GM12878 (cell line): ENCODE measurements at regions not wholly inside any gene's neighbourhood (a gene's known extent, or its start where the extent isn't known, plus 50 kb on each side); places are given as distances from the start of the nearest gene placed in this dataset.

Experiments used
- ATAC-seq: fragments of 200-7000 bp; cut with Tn5 transposase; 3 replicates; pipeline ENCODE4 v1.9.1; 2020; ENCODE audit warnings: mild to moderate bottlenecking, moderate library complexity
- BruUV-seq: library from RNA; stranded (reverse); fragments of 400-500 nt; replicated peaks from 2 replicates; lab custom pipeline; 2021; lab: Mats Ljungman, UMichigan
- CTCF ChIA-PET: fragments of 300-600 bp; sonication (Branson Sonifier 250); formaldehyde crosslinking; extraction: SDS; loops from one replicate; lab custom pipeline; 2021; ENCODE audit warnings: inconsistent platforms; lab: Yijun Ruan, JAX
- POLR2A ChIA-PET: fragments of 350-600 bp; formaldehyde crosslinking; extraction: SDS; loops from one replicate; lab custom pipeline; 2021; ENCODE audit warnings: inconsistent platforms; lab: Charles Lee
- RAD21 ChIA-PET: fragments of 300-600 bp; sonication (Branson Sonifier 250); formaldehyde crosslinking; loops from one replicate; lab custom pipeline; 2023; ENCODE audit warnings: antibody characterized with exemption; ENCODE audit not compliant: unreplicated experiment; lab: Charles Lee
- SMC1A ChIA-PET: fragments of 300-600 bp; sonication (Branson Sonifier 250); formaldehyde crosslinking; loops from one replicate; lab custom pipeline; 2023; ENCODE audit not compliant: unreplicated experiment, uncharacterized antibody; lab: Charles Lee
- DNase-seq: peaks from one replicate; pipeline ENCODE4 v3.0.0-alpha.2; 2011; ENCODE audit warnings: low read depth, low spot score
- FAIRE-seq: peaks from 3 replicates; lab custom pipeline; 2011; peaks lifted over from hg19 to GRCh38; lab: Jason Lieb, UNC
- H2AFZ ChIP-seq: 2 replicates; pipeline ENCODE4 v1.6.0; 2011; ENCODE audit warnings: low read depth, low read length, control low read depth; ENCODE audit not compliant: control insufficient read depth
- H3K27ac ChIP-seq: 2 replicates; pipeline ENCODE4 v1.5.1; 2011; ENCODE audit warnings: control low read depth; ENCODE audit not compliant: control insufficient read depth, insufficient read depth
- H3K27me3 ChIP-seq, 2 experiments: replicated peaks in 1 of 2; 2 replicates each; pipeline versions ENCODE4 v1.6.0 to v1.6.1; 2011; ENCODE audit warnings: low read length in 1 of 2; ENCODE audit not compliant: control insufficient read depth in 2 of 2, insufficient read depth in 2 of 2
- H3K36me3 ChIP-seq, 2 experiments: 2 replicates each; pipeline ENCODE4 v1.5.1; 2011; ENCODE audit warnings: low read length in 1 of 2; ENCODE audit not compliant: control insufficient read depth in 2 of 2, insufficient read depth in 2 of 2
- H3K4me1 ChIP-seq: 2 replicates; pipeline ENCODE4 v1.6.1; 2011; ENCODE audit warnings: mild to moderate bottlenecking, low read length, moderate library complexity, mixed read lengths; ENCODE audit not compliant: control insufficient read depth, insufficient read depth
- H3K4me2 ChIP-seq: 2 replicates; pipeline ENCODE4 v1.6.0; 2011; ENCODE audit warnings: control low read depth; ENCODE audit not compliant: control insufficient read depth, insufficient read depth
- H3K4me3 ChIP-seq: fragments of 200-600 bp; sonication (generic); 2 replicates; pipeline ENCODE4 v1.5.1; 2016
- H3K79me2 ChIP-seq: 2 replicates; pipeline ENCODE4 v1.6.0; 2011; ENCODE audit warnings: low read length; ENCODE audit not compliant: control insufficient read depth, insufficient read depth
- H3K9ac ChIP-seq: 2 replicates; pipeline ENCODE4 v1.8.0; 2011; ENCODE audit warnings: low read length, control low read depth, mixed read lengths; ENCODE audit not compliant: control insufficient read depth, insufficient read depth
- H3K9me3 ChIP-seq: replicated peaks from 3 replicates; pipeline ENCODE4 v1.5.1; 2011; ENCODE audit warnings: mild to moderate bottlenecking, low read length; ENCODE audit not compliant: control insufficient read depth, insufficient read depth
- H4K20me1 ChIP-seq: 2 replicates; pipeline ENCODE4 v1.6.0; 2011; ENCODE audit not compliant: control insufficient read depth, insufficient read depth
- BACH1 ChIP-seq: fragments of 450-650 bp; IDR thresholded peaks from 2 replicates; pipeline ENCODE4 v1.6.1; 2017; ENCODE audit warnings: mild to moderate bottlenecking, borderline replicate concordance
- BCL11A ChIP-seq: IDR thresholded peaks from 2 replicates; pipeline ENCODE4 v1.6.1; 2011; ENCODE audit warnings: low read depth, low read length
- CEBPB ChIP-seq, 2 experiments: fragments of 150-350 bp in 1 of 2; IDR thresholded peaks; 2 replicates each; pipeline ENCODE4 v1.6.1; 2012 to 2014; ENCODE audit warnings: low read depth in 2 of 2, low read length in 2 of 2, borderline replicate concordance in 1 of 2, inconsistent platforms in 1 of 2
- FOXK2 ChIP-seq: fragments of 450-650 bp; IDR thresholded peaks from 2 replicates; pipeline ENCODE4 v1.6.1; 2017; ENCODE audit warnings: mild to moderate bottlenecking, moderate library complexity
- RAD51 ChIP-seq: fragments of 450-650 bp; IDR thresholded peaks from 2 replicates; pipeline ENCODE4 v1.6.1; 2016; ENCODE audit warnings: moderate library complexity, mild to moderate bottlenecking, inconsistent platforms
- SMC3 ChIP-seq: IDR thresholded peaks from 2 replicates; pipeline ENCODE4 v1.6.1; 2011; ENCODE audit warnings: low read length, improper control_type of control experiment, borderline replicate concordance
- SREBF1 ChIP-seq: IDR thresholded peaks from 2 replicates; pipeline ENCODE4 v1.6.1; 2012; ENCODE audit warnings: mild to moderate bottlenecking, low read length
- TAF1 ChIP-seq: IDR thresholded peaks from 2 replicates; pipeline ENCODE4 v1.6.1; 2011; ENCODE audit warnings: mild to moderate bottlenecking, low read depth, low read length, borderline replicate concordance
- TCF3 ChIP-seq: IDR thresholded peaks from 2 replicates; pipeline ENCODE4 v1.6.1; 2012; ENCODE audit warnings: low read depth, mild to moderate bottlenecking, low read length, borderline replicate concordance; ENCODE audit not compliant: insufficient read depth
- ZNF622 ChIP-seq: fragments of 450-650 bp; IDR thresholded peaks from 2 replicates; pipeline ENCODE4 v1.6.1; 2017; ENCODE audit warnings: mild to moderate bottlenecking, inconsistent platforms
- in situ Hi-C: fragments of 300-500 bp; cut with MboI; formaldehyde crosslinking; loops from 9 replicates; pipeline ENCODE4 v1.14.3; 2018; ENCODE audit warnings: mixed read lengths
- intact Hi-C: fragments of 100-400 bp; cut with micrococcal nuclease; formaldehyde crosslinking; loops from one replicate; pipeline ENCODE4 v1.14.2; 2022; ENCODE audit not compliant: unreplicated experiment
- TF ChIP-seq, protein P1 (sequence below): fragments of 450-650 bp; IDR thresholded peaks from 2 replicates; pipeline ENCODE4 v1.6.1; 2017; ENCODE audit warnings: mild to moderate bottlenecking
- TF ChIP-seq, protein P2 (sequence below): IDR thresholded peaks from 2 replicates; pipeline ENCODE4 v1.6.1; 2012; ENCODE audit warnings: low read depth, low read length, improper control_type of control experiment

DNA sequence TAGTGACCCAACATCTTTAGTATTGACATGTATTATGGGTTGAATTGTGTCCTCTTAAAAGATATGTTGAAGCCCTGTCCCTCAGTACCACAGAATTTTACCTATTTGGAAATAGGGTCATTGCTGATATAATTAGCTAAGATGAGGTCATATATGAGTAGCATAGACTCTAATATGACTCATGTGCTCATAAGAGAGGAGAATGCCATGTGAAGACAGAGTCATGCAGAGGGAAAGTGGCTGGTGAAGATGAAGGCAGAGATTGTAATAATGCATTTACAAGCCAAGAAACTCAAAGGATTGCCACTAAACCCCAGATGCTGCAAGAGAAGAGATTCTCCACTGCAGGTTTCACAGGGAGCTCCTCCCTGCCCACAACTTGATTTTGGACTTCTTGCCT is 496.4 kb downstream of the KIF20B start:
- peak; percentile 34; the same call in 1 of the 3 replicates for ATAC-seq
- intact Hi-C loops, result no loop called here
- FAIRE-seq, result no peak

More for the DNA sequence above, 496.4 kb downstream of the KIF20B start:
- BruUV-seq, result no TSS peak
- H3K36me3 ChIP-seq, result no peaks in the 10 kb centered on the region
- ChIA-PET SMC1A (interaction anchor here (0.9 to 1.5 kb wide), 2 partner anchors 8 to 21 kb away, joined by 3 read pairs; no protein-coding TSS in a partner anchor), CTCF (interaction anchor here (0.8 to 1.2 kb wide), 3 partner anchors 11 to 91 kb away, joined by 3 to 4 read pairs (median 3); no protein-coding TSS in a partner anchor), POLR2A (no interaction called here), RAD21 (no interaction called here)
- no peaks in the 10 kb centered on the region for H3K27me3 ChIP-seq
- no peak for DNase-seq
- H3K4me1 ChIP-seq, result no peaks in the 10 kb centered on the region
- H3K4me3 ChIP-seq, result no peak overlapping the region
- H4K20me1 ChIP-seq, result no peaks in the 10 kb centered on the region
- no peak overlapping the region for H3K9ac ChIP-seq
- no peak for TF ChIP-seq ZNF622
- no peak for TF ChIP-seq SREBF1
- TF ChIP-seq TAF1, result no peak
- TF ChIP-seq RAD51, result no peak
- no peak for TF ChIP-seq BACH1
- no peak for TF ChIP-seq BCL11A
- no peak for TF ChIP-seq TCF3
- TF ChIP-seq FOXK2, result no peak
- TF ChIP-seq, protein P1, sequence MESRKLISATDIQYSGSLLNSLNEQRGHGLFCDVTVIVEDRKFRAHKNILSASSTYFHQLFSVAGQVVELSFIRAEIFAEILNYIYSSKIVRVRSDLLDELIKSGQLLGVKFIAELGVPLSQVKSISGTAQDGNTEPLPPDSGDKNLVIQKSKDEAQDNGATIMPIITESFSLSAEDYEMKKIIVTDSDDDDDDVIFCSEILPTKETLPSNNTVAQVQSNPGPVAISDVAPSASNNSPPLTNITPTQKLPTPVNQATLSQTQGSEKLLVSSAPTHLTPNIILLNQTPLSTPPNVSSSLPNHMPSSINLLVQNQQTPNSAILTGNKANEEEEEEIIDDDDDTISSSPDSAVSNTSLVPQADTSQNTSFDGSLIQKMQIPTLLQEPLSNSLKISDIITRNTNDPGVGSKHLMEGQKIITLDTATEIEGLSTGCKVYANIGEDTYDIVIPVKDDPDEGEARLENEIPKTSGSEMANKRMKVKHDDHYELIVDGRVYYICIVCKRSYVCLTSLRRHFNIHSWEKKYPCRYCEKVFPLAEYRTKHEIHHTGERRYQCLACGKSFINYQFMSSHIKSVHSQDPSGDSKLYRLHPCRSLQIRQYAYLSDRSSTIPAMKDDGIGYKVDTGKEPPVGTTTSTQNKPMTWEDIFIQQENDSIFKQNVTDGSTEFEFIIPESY, result no peak
- no peak for TF ChIP-seq SMC3
- TF ChIP-seq, protein P2, sequence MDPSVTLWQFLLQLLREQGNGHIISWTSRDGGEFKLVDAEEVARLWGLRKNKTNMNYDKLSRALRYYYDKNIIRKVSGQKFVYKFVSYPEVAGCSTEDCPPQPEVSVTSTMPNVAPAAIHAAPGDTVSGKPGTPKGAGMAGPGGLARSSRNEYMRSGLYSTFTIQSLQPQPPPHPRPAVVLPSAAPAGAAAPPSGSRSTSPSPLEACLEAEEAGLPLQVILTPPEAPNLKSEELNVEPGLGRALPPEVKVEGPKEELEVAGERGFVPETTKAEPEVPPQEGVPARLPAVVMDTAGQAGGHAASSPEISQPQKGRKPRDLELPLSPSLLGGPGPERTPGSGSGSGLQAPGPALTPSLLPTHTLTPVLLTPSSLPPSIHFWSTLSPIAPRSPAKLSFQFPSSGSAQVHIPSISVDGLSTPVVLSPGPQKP, result no peak
- TF ChIP-seq CEBPB (IDR thresholded peaks at IDR 0.05; ENCODE audit: borderline replicate concordance in 1 of 2, low read depth in 2 of 2, low read length in 2 of 2), result no peak
- H3K79me2 ChIP-seq, result no peaks in the 10 kb centered on the region
- no peak overlapping the region for H3K4me2 ChIP-seq
- H3K27ac ChIP-seq, result no peak overlapping the region
- H2AFZ ChIP-seq, result no peak overlapping the region
- in situ Hi-C loops, result no loop called here
- H3K9me3 ChIP-seq, result no peaks in the 10 kb centered on the region
